ENCODE measurements at regions not wholly inside any gene's neighbourhood (a gene's known extent, or its start where the extent isn't known, plus 50 kb on each side); places are given as distances from the start of the nearest gene placed in this dataset.

GRCh38 chr18:44536046-44536445, 144.6 kb upstream of the SETBP1 start:
- TF ChIP-seq POLR2AphosphoS5 (IDR thresholded peaks at IDR 0.05; ENCODE audit: low read depth, low read length) (no peak), REST (IDR thresholded peaks at IDR 0.05; ENCODE audit: insufficient read depth in 1 of 2, low read depth in 2 of 2, low read length in 2 of 2) (no peak), TAF1 (IDR thresholded peaks at IDR 0.05; ENCODE audit: borderline replicate concordance, insufficient read depth, low read length) (no peak)

Data from PFSK-1 (cell line).